HEK293 (cell line): ENCODE measurements at regions not wholly inside any gene's neighbourhood (a gene's known extent, or its start where the extent isn't known, plus 50 kb on each side); places are given as distances from the start of the nearest gene placed in this dataset.

Experiments
- CTCF ChIA-PET: fragments of 350-600 bp; formaldehyde crosslinking; extraction: SDS; loops from one replicate; lab custom pipeline; 2021; ENCODE audit warnings: antibody characterized with exemption; lab: Yijun Ruan, JAX
- POLR2A ChIA-PET: fragments of 300-600 bp; formaldehyde crosslinking; extraction: SDS; loops from one replicate; lab custom pipeline; 2020; ENCODE audit warnings: antibody characterized with exemption, inconsistent platforms; lab: Yijun Ruan, JAX
- H3K27ac ChIP-seq: fragments of 200-500 bp; sonication (Bioruptor generic); 2 replicates; pipeline ENCODE4 v1.5.1; 2014; ENCODE audit warnings: low read depth, low read length, control low read depth, inconsistent platforms; ENCODE audit errors: extremely low read depth
- H3K36me3 ChIP-seq, 2 experiments: fragments of 200-500 bp in 1 of 2; sonication (Bioruptor generic) in 1 of 2; 1 replicate in 1 of 2; 2 replicates in 1 of 2; pipeline ENCODE4 v1.5.1; 2014 to 2017; ENCODE audit warnings: inconsistent platforms in 2 of 2, low read length in 2 of 2; ENCODE audit not compliant: control insufficient read depth in 2 of 2, insufficient read depth in 1 of 2
- H3K4me1 ChIP-seq: fragments of 200-500 bp; sonication (Bioruptor generic); 2 replicates; pipeline ENCODE4 v1.5.1; 2014; ENCODE audit warnings: mild to moderate bottlenecking, low read length, inconsistent platforms; ENCODE audit not compliant: control insufficient read depth, insufficient read depth
- H3K4me3 ChIP-seq: 2 replicates; pipeline ENCODE4 v1.5.1; 2011; ENCODE audit warnings: low read depth, mild to moderate bottlenecking, control low read depth, low read length, moderate library complexity
- H3K9me3 ChIP-seq: fragments of 200-500 bp; sonication (Bioruptor generic); 2 replicates; pipeline ENCODE4 v1.5.1; 2014; ENCODE audit warnings: low read depth, low read length, inconsistent platforms; ENCODE audit not compliant: control insufficient read depth, insufficient read depth
- FEZF1 ChIP-seq: fragments of 450-650 bp; formaldehyde crosslinking; IDR thresholded peaks from 2 replicates; pipeline ENCODE4 v1.5.1; 2016; ENCODE audit warnings: missing biosample characterization, missing genetic modification characterization
- GLI2 ChIP-seq: fragments of 450-650 bp; formaldehyde crosslinking; IDR thresholded peaks from 2 replicates; pipeline ENCODE4; 2017; ENCODE audit warnings: missing biosample characterization, missing genetic modification characterization, low read depth, borderline replicate concordance
- KLF7 ChIP-seq: fragments of 450-650 bp; formaldehyde crosslinking; IDR thresholded peaks from 2 replicates; pipeline ENCODE4 v1.5.1; 2016; ENCODE audit warnings: missing biosample characterization, missing genetic modification characterization, borderline replicate concordance
- RBAK ChIP-seq: fragments of 450-650 bp; formaldehyde crosslinking; IDR thresholded peaks from 2 replicates; pipeline ENCODE4 v1.5.1; 2016; ENCODE audit warnings: missing biosample characterization, missing genetic modification characterization
- WT1 ChIP-seq: fragments of 450-650 bp; formaldehyde crosslinking; IDR thresholded peaks from 2 replicates; pipeline ENCODE4 v1.5.1; 2016; ENCODE audit warnings: missing biosample characterization, missing genetic modification characterization
- ZBTB20 ChIP-seq: fragments of 450-650 bp; formaldehyde crosslinking; IDR thresholded peaks from 2 replicates; pipeline ENCODE4 v1.5.1; 2016; ENCODE audit warnings: missing biosample characterization, missing genetic modification characterization
- ZBTB8A ChIP-seq: fragments of 450-650 bp; formaldehyde crosslinking; IDR thresholded peaks from 2 replicates; pipeline ENCODE4 v1.5.1; 2016; ENCODE audit warnings: missing biosample characterization, missing genetic modification characterization
- ZFP3 ChIP-seq: fragments of 450-650 bp; formaldehyde crosslinking; IDR thresholded peaks from 2 replicates; pipeline ENCODE4 v1.5.1; 2016; ENCODE audit warnings: low read depth, missing biosample characterization, missing genetic modification characterization
- ZNF112 ChIP-seq: fragments of 450-650 bp; formaldehyde crosslinking; IDR thresholded peaks from 2 replicates; pipeline ENCODE4 v1.5.0; 2017; ENCODE audit warnings: missing biosample characterization, missing genetic modification characterization
- ZNF121 ChIP-seq: fragments of 450-650 bp; formaldehyde crosslinking; IDR thresholded peaks from 2 replicates; pipeline ENCODE4 v1.5.1; 2016; ENCODE audit warnings: missing biosample characterization, missing genetic modification characterization
- ZNF138 ChIP-seq: fragments of 450-650 bp; formaldehyde crosslinking; IDR thresholded peaks from 2 replicates; pipeline ENCODE4 v1.5.1; 2016; ENCODE audit warnings: missing biosample characterization, missing genetic modification characterization, borderline replicate concordance
- ZNF16 ChIP-seq: fragments of 450-650 bp; formaldehyde crosslinking; IDR thresholded peaks from 2 replicates; pipeline ENCODE4 v1.5.1; 2016; ENCODE audit warnings: low read depth, missing biosample characterization, missing genetic modification characterization
- ZNF211 ChIP-seq: fragments of 450-650 bp; formaldehyde crosslinking; IDR thresholded peaks from 2 replicates; pipeline ENCODE4 v1.5.1; 2016; ENCODE audit warnings: low read depth, missing biosample characterization, missing genetic modification characterization
- ZNF23 ChIP-seq: fragments of 450-650 bp; formaldehyde crosslinking; IDR thresholded peaks from 2 replicates; pipeline ENCODE4 v1.5.1; 2016; ENCODE audit warnings: missing biosample characterization, missing genetic modification characterization, borderline replicate concordance
- ZNF24 ChIP-seq: fragments of 450-650 bp; formaldehyde crosslinking; IDR thresholded peaks from 2 replicates; pipeline ENCODE4 v1.5.1; 2016; ENCODE audit warnings: missing biosample characterization, missing genetic modification characterization
- ZNF292 ChIP-seq: fragments of 450-650 bp; formaldehyde crosslinking; IDR thresholded peaks from 2 replicates; pipeline ENCODE4 v1.5.1; 2016; ENCODE audit warnings: low read depth, missing biosample characterization, missing genetic modification characterization, borderline replicate concordance
- ZNF341 ChIP-seq: fragments of 450-650 bp; formaldehyde crosslinking; IDR thresholded peaks from 2 replicates; pipeline ENCODE4; 2016; ENCODE audit warnings: low read depth, missing biosample characterization, missing genetic modification characterization
- ZNF426 ChIP-seq: fragments of 450-650 bp; formaldehyde crosslinking; IDR thresholded peaks from 2 replicates; pipeline ENCODE4 v1.5.1; 2017; ENCODE audit warnings: missing biosample characterization, missing genetic modification characterization, mild to moderate bottlenecking, inconsistent platforms, moderate library complexity
- ZNF544 ChIP-seq: fragments of 450-650 bp; formaldehyde crosslinking; IDR thresholded peaks from 2 replicates; pipeline ENCODE4 v1.5.0; 2017; ENCODE audit warnings: missing biosample characterization, missing genetic modification characterization
- ZNF560 ChIP-seq: fragments of 450-650 bp; formaldehyde crosslinking; IDR thresholded peaks from 2 replicates; pipeline ENCODE4 v1.5.1; 2017; ENCODE audit warnings: missing biosample characterization, missing genetic modification characterization, borderline replicate concordance
- ZNF600 ChIP-seq: fragments of 450-650 bp; formaldehyde crosslinking; IDR thresholded peaks from 2 replicates; pipeline ENCODE4 v1.5.1; 2016; ENCODE audit warnings: missing biosample characterization, missing genetic modification characterization
- ZNF677 ChIP-seq: fragments of 450-650 bp; IDR thresholded peaks from 2 replicates; pipeline ENCODE4 v1.5.0; 2018; ENCODE audit warnings: missing biosample characterization, mild to moderate bottlenecking, missing genetic modification characterization, moderate library complexity
- ZNF747 ChIP-seq: fragments of 450-650 bp; formaldehyde crosslinking; IDR thresholded peaks from 2 replicates; pipeline ENCODE4 v1.5.1; 2016; ENCODE audit warnings: missing biosample characterization, missing genetic modification characterization
- TF ChIP-seq, protein P1 (sequence below): fragments of 450-650 bp; formaldehyde crosslinking; IDR thresholded peaks from 2 replicates; pipeline ENCODE4 v1.5.1; 2016; ENCODE audit warnings: missing biosample characterization, missing genetic modification characterization
- TF ChIP-seq, protein P2 (sequence below): fragments of 450-650 bp; formaldehyde crosslinking; IDR thresholded peaks from 2 replicates; pipeline ENCODE4 v1.5.1; 2016; ENCODE audit warnings: missing biosample characterization, missing genetic modification characterization, borderline replicate concordance

DNA sequence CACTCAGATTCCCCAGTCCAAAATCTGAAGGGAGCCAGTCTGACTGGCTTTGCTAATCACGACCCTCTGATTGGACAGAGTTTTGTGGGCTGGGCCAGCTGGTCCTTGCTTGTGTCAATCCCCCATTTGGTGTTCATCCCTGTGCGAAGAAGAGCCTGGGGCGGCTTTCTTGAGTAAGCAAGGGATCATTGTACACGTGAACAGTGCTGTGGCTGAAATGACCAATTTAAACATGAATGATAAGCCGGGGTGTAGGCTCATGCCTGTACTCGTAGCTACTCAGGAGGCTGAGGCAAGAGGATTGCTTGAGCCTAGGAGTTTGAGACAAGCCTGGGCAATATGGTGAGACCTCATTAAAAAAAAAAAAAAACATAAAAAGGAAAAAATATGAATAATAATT lies 379.1 kb downstream of the RAPGEF2 start:
- no peak overlapping the region for H3K4me3 ChIP-seq
- ChIA-PET POLR2A (no interaction called here), CTCF (no interaction called here)
- H3K9me3 ChIP-seq: no peaks in the 10 kb centered on the region
- TF ChIP-seq ZNF24 (tag by site-specific recombination) (no peak), ZBTB20 (tag by site-specific recombination) (no peak), ZBTB8A (tag by site-specific recombination) (no peak), ZNF211 (no peak), ZFP3 (tag by site-specific recombination) (no peak), ZNF560 (no peak), FEZF1 (tag by site-specific recombination) (no peak), ZNF292 (tag by site-specific recombination) (no peak), ZNF544 (no peak), ZNF600 (tag by site-specific recombination) (no peak)
- TF ChIP-seq, protein P1, sequence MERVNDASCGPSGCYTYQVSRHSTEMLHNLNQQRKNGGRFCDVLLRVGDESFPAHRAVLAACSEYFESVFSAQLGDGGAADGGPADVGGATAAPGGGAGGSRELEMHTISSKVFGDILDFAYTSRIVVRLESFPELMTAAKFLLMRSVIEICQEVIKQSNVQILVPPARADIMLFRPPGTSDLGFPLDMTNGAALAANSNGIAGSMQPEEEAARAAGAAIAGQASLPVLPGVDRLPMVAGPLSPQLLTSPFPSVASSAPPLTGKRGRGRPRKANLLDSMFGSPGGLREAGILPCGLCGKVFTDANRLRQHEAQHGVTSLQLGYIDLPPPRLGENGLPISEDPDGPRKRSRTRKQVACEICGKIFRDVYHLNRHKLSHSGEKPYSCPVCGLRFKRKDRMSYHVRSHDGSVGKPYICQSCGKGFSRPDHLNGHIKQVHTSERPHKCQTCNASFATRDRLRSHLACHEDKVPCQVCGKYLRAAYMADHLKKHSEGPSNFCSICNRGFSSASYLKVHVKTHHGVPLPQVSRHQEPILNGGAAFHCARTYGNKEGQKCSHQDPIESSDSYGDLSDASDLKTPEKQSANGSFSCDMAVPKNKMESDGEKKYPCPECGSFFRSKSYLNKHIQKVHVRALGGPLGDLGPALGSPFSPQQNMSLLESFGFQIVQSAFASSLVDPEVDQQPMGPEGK: no peak
- H3K27ac ChIP-seq: no peak overlapping the region
- H3K36me3 ChIP-seq: no peaks in the 10 kb centered on the region
- no peaks in the 10 kb centered on the region for H3K4me1 ChIP-seq

DNA sequence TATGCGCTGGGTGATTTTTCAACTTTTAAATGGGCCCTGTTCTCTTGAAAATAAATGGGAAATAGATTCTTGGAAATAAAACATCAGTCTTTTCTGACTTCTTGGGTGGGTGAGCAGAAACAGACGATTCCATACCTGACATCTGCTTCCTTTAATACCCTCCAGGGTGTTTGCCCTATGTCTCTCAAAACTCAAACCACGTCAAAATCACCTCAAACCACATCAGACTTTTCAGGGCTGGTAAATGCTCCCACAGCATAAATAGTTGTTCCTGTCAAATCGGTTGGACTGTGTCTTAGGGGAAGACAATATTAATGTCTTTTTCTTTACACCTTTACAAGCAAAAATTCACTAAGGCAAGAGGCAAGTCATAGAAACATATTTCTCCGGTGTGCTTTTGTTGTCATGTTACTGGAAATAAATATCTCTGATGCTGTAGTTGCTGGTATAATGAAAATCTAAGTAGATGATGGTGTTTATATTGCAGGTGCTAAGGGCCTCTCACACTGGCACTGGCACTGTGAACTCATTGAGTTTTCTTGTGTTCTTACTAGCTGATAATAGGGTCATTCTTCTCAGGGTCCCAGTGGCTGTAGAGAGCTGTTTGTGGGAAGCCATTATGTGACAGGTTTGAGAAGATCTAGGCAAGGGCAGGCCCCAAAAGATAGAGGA lies 380.4 kb downstream of the RAPGEF2 start:
- no peak overlapping the region for H3K4me3 ChIP-seq
- ChIA-PET CTCF (no interaction called here), POLR2A (no interaction called here)
- H3K4me1 ChIP-seq: no peaks in the 10 kb centered on the region
- no peaks in the 10 kb centered on the region for H3K36me3 ChIP-seq
- no peak overlapping the region for H3K27ac ChIP-seq
- H3K9me3 ChIP-seq: no peaks in the 10 kb centered on the region
- TF ChIP-seq KLF7 (tag by site-specific recombination) (no peak), ZNF747 (tag by site-specific recombination) (no peak), ZNF138 (no peak), ZNF23 (no peak), ZNF426 (no peak), ZNF341 (tag by site-specific recombination) (no peak), WT1 (no peak), ZNF121 (no peak), ZNF677 (tag by site-specific recombination) (no peak), ZNF112 (tag by site-specific recombination) (no peak), ZNF16 (no peak), RBAK (no peak), GLI2 (no peak)
- TF ChIP-seq, protein P2, sequence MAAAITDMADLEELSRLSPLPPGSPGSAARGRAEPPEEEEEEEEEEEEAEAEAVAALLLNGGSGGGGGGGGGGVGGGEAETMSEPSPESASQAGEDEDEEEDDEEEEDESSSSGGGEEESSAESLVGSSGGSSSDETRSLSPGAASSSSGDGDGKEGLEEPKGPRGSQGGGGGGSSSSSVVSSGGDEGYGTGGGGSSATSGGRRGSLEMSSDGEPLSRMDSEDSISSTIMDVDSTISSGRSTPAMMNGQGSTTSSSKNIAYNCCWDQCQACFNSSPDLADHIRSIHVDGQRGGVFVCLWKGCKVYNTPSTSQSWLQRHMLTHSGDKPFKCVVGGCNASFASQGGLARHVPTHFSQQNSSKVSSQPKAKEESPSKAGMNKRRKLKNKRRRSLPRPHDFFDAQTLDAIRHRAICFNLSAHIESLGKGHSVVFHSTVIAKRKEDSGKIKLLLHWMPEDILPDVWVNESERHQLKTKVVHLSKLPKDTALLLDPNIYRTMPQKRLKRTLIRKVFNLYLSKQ (tag by site-specific recombination): no peak
